ENCODE measurements at regions not wholly inside any gene's neighbourhood (a gene's known extent, or its start where the extent isn't known, plus 50 kb on each side); places are given as distances from the start of the nearest gene placed in this dataset.
A peak's percentile ranks its signal among the peaks of the same experiment; 100 is the strongest.
"Not testable (repeated sequence)": the region's sequence is repeated elsewhere in the genome, so short reads cannot be mapped to it uniquely, and the experiment has no call there.

GRCh38 chr4:7141151-7141834, 51.0 kb upstream of the SORCS2 start:
- DNase-seq (ENCODE audit: low read depth) = no peak

GRCh38 chr4:7140692-7141069, 51.7 kb upstream of the SORCS2 start:
- DNase-seq (ENCODE audit: low read depth) = no peak

- DNase-seq (ENCODE audit: low read depth) = no peak
These were observed 52.2 kb upstream of the SORCS2 start for GRCh38 chr4:7140062-7140691.

GRCh38 chr4:7139167-7139982, 53.0 kb upstream of the SORCS2 start:
- no peak for DNase-seq (ENCODE audit: low read depth)

GRCh38 chr4:7138223-7139166, 53.8 kb upstream of the SORCS2 start:
- DNase-seq (ENCODE audit: low read depth) = no peak

- no peak for DNase-seq (ENCODE audit: low read depth)
These were observed 54.8 kb upstream of the SORCS2 start for GRCh38 chr4:7137326-7138200.

- DNase-seq (ENCODE audit: low read depth) = no peak
These were observed 56.0 kb upstream of the SORCS2 start for GRCh38 chr4:7136351-7136750.

GRCh38 chr4:7135389-7135746, 57.0 kb upstream of the SORCS2 start:
- DNase-seq (ENCODE audit: low read depth) = no peak

- DNase-seq (ENCODE audit: low read depth) = no peak
These were observed 57.5 kb upstream of the SORCS2 start for GRCh38 chr4:7134737-7135388.

- not testable (repeated sequence) for DNase-seq (ENCODE audit: low read depth)
These were observed 58.3 kb upstream of the SORCS2 start for GRCh38 chr4:7133818-7134650.

- DNase-seq (ENCODE audit: low read depth) = no peak
These were observed 59.4 kb upstream of the SORCS2 start for GRCh38 chr4:7132730-7133582.

- DNase-seq (ENCODE audit: low read depth) = no peak
These were observed 60.1 kb upstream of the SORCS2 start for GRCh38 chr4:7132249-7132648.

- no peak for DNase-seq (ENCODE audit: low read depth)
These were observed 60.8 kb upstream of the SORCS2 start for GRCh38 chr4:7131498-7132031.

- no peak for DNase-seq (ENCODE audit: low read depth)
These were observed 61.6 kb upstream of the SORCS2 start for GRCh38 chr4:7130621-7131211.

- DNase-seq (ENCODE audit: low read depth) = no peak
These were observed 62.2 kb upstream of the GRPEL1 start for GRCh38 chr4:7129871-7130620.

- peak; percentile 23 for DNase-seq (ENCODE audit: low read depth)
These were observed 60.8 kb upstream of the GRPEL1 start for GRCh38 chr4:7128644-7129043.

GRCh38 chr4:7128234-7128633, 60.4 kb upstream of the GRPEL1 start:
- DNase-seq (ENCODE audit: low read depth) = no peak

All from renal cortical epithelial cell (primary cell).